Activated CD8-positive, alpha-beta memory T cell treated with anti-CD3 and anti-CD28 coated beads for 36 hours (primary cell): ENCODE measurements at regions not wholly inside any gene's neighbourhood (a gene's known extent, or its start where the extent isn't known, plus 50 kb on each side); places are given as distances from the start of the nearest gene placed in this dataset.
"Not testable (repeated sequence)": the region's sequence is repeated elsewhere in the genome, so short reads cannot be mapped to it uniquely, and the experiment has no call there.

Experiments used
- CTCF ChIA-PET: fragments of 350-600 bp; sonication (Branson Sonifier 250); formaldehyde crosslinking; loops from one replicate; lab custom pipeline; 2021; ENCODE audit warnings: antibody characterized with exemption; lab: Charles Lee
- POLR2A ChIA-PET: fragments of 350-600 bp; sonication (Branson Sonifier 250); formaldehyde crosslinking; loops from one replicate; lab custom pipeline; 2021; ENCODE audit warnings: antibody characterized with exemption; lab: Charles Lee

DNA sequence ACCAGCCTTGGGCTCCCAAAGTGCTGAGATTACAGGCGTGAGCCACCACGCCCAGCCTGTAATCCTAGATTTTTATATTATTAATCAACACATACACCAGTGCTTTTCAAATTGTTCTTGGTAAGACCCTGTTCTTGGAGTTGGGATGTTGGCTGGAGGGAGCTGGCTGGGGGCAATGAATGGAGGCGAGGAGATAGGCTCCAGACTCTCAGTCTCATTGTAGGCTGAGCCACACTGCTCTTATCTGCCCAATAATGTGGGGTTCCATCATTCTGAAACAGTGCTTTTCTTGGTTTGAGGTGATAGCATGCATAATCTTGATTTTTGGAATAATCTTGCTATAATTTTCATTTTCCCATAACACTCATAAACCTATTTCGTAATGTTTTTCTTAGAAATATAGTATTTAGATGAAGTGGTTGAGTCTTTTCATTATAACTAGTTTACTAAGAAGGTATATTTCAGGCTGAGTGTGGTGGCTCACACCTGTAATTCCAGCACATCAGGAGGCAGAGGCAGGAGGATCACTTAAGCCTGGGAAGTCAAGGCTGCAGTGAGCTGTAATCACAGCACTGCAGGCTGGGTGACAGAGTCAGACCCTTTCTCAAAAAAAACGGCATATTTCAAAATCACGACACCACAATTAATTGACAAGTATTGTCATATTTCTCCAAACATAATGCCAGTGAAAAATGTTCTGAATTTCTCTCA, 65.1 kb upstream of the LYZL2 start:
- POLR2A ChIA-PET, result interaction anchor here (1.8 kb wide), 1 partner anchor 12 kb away, joined by 7 read pairs; no protein-coding TSS in a partner anchor

DNA sequence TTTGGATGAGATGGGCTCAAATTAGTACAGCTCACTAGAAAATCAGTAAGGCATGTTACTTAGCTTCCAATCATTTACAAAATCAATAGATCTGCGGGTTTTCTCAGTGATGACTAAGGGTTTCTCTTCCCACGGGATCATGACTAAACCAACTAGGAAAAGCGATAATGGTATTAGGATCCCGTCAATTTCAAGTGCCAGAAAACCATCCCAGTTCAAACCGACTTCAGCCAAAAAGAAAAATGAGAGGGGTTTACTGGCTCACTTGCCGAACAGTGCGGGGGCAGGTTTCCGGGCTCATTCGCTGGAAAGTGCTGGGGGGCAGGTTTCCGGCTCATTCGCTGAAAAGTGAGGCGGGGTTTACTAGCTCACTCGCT, 62.1 kb upstream of the LYZL2 start:
- POLR2A ChIA-PET, result no interaction called here
- CTCF ChIA-PET, result no interaction called here

More for the DNA sequence above, 65.1 kb upstream of the LYZL2 start:
- CTCF ChIA-PET, result interaction anchor here (1.0 to 2.3 kb wide), 4 partner anchors 9 to 25 kb away, joined by 3 to 7 read pairs (median 5); no protein-coding TSS in a partner anchor

DNA sequence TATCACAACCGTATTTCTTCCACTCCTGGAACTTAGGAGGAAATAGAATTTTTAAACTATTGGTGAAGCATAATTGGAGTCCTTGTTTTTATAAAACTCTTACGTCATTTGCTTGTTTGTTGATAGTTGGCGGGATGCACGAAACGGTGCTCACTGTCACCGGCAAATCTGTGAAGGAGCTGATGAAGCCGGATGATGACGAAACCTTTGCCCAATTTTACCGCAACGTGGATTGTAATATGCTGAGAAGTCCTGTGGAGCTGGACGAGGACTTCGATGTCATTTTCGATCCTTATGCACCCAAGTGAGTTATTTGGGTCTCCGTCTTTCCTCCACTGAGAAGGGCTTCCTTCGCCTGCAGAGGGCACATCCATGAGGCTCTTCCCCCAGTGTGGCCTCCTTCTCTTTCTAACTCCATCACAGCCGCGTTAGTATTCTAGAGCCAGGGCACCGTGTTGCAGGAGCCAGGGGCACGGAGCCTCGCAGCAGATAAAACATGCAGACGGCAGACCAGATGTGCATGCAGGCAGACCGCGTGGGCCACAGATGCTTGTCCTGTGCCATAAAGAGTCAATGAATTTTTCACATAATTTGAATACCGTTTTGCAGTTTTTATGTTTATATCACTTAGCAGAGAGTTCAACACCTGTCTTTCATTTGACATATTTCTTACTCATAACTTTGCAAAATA, 61.5 kb upstream of the LYZL2 start:
- CTCF ChIA-PET, POLR2A ChIA-PET: not testable (repeated sequence)

DNA sequence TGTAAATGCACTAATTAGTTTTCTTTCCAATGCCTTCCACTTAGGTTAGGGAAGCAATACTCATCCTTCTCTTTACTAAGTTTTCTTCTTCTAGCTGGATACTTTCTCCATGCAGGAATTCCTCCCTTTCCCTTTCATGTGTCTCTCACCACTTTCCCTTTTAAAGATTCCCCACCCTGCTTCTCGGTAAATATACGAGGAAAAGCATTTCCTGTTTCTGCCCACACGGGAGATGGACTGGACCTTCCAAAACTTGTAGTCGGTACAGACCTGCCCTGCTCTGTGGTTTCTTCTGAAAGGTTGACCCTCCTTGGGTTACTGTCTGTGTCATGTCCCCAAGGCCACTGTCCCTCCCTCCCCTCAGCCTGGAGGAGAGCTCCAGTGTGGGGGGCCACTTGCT, 58.9 kb upstream of the LYZL2 start:
- ChIA-PET POLR2A (no interaction called here), CTCF (interaction anchor here (1.1 to 2.4 kb wide), 8 partner anchors 8 to 49 kb away, joined by 4 to 8 read pairs (median 6); no protein-coding TSS in a partner anchor)

DNA sequence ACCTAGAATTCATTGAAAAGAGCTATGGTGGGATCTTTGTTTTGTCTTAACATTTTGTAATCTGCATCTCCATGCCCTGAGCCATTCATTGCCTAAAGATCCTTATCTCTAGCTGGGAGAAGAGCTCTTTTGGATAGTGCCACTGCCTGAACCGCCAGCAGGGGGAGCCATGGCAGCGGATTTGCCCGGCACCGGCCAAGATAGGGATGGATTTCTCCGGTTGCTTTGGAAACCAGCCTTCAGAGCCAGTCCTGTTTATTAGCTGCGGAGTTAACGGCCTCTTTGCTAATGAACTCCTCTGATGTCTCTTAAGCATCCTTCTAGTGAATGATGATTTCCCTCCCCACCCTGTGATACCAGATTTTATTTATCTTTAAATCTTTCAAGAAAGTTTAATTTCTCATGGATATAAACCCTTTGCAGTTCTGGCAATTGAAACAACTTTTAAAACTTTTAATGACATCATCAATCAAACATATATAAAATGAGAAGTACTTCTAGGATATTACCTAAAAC, 58.2 kb upstream of the LYZL2 start:
- POLR2A ChIA-PET, result interaction anchor here (0.8 to 1.0 kb wide), 2 partner anchors 14 to 1238 kb away, joined by 3 to 4 read pairs; no protein-coding TSS in a partner anchor
- CTCF ChIA-PET, result interaction anchor here (0.7 to 2.4 kb wide), 10 partner anchors 8 to 64 kb away, joined by 3 to 8 read pairs (median 6); no protein-coding TSS in a partner anchor

DNA sequence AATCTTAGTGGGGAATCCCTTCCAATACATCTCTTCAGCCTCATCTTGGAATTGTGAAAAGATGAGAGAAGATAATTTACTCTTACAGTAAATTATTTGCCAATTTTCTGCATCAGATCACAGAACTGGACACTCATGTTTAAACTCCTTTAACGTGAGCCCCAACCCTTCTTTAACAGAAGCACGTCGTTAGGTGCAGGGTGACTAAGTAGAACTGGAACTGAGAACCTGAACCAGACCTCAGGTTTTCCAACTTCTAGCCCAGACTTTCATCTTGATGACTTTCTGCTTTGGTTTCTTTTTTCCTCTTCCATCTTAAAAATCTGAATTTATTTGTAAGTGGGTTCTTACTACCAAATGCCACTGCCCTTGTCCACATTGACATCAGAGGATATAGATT, 57.2 kb upstream of the LYZL2 start:
- ChIA-PET CTCF (interaction anchor here (1.0 to 1.9 kb wide), 5 partner anchors 14 to 65 kb away, joined by 3 to 7 read pairs (median 4); no protein-coding TSS in a partner anchor), POLR2A (interaction anchor here (0.5 to 0.7 kb wide), 2 partner anchors 15 to 31 kb away, joined by 3 to 6 read pairs; no protein-coding TSS in a partner anchor)

DNA sequence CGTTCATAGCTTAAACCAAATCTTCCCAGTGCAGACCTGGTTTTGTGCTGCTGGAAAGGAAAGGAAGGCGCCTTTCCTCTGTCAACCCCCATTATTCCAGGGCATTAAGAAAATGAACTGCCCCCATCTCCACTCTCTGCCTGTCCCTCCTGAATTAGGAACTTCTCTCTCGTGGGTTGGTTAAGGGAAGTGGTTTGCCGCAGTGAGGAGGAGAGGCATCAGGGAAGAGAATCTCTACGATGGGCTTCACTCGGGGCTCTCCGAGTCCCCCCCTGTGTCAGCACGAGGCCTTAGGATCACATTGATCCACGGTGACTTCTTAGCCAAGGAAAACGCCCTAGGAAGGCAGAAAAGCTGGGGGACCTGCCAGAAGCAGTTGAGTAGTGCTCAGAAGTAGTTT, 53.9 kb upstream of the LYZL2 start:
- CTCF ChIA-PET, result no interaction called here

DNA sequence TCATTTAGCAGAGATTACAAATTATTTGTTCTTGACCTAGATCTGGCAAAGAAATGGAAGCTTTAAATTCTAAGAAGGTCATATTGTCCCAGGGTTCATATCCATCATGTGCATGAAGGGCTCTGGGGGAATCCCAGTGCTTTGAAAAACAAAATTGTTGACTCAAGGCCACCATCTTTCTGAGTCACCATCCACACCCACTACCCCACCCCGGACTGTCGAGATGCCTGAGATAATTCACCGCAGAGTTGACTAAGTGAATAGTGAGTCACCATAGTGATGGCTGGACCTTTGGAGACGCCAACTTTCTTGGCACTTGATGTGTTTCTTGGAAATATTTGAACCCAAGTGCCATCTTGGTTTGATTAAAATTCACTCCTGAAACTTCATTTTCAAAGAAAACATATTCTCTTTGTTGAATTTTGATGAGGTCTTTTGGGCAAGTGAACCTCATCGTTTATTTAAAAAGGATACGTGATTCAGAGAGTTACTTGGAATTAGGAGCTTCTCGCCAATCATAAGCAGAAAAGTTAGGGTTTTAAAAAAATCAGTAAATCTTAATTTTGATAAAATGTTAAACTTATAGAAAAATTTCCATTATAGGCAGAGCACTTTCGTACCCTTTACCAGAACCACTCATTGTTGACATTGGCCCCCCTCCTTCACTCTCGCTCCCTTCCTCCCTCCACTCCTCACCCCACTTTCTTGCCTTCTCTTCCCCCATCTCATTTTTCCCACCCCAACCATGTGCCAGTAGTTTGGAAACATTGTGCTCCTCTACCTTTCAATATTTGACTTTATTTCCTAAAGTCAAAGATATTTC, 53.0 kb upstream of the LYZL2 start:
- POLR2A ChIA-PET, result interaction anchor here (0.6 to 1.7 kb wide), 2 partner anchors 13 to 245 kb away, joined by 4 to 7 read pairs; no protein-coding TSS in a partner anchor
- CTCF ChIA-PET, result interaction anchor here (1.1 to 1.2 kb wide), 2 partner anchors 13 to 19 kb away, joined by 4 to 6 read pairs; no protein-coding TSS in a partner anchor

More for the DNA sequence above, 53.9 kb upstream of the LYZL2 start:
- POLR2A ChIA-PET, result no interaction called here

DNA sequence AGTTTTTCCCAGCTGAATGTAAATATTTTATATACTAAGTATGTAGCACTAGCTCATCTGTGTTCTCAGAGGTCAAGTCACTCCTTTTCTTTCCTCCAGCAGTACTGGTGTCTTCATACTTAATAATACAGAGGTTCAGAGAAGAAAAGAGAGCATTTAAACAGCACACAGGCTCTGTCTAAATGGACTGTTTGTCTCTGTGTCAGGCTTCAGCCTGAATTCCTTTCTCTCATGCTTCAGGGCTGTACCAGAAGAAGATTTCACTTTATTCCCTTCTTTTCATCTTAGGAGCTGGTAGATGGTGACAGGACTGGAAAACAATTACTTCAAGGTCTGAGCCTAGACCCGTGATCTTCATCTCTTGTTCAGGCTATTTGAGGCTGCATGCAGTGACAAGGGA, 51.4 kb upstream of the LYZL2 start:
- ChIA-PET POLR2A (interaction anchor here (0.6 kb wide), 1 partner anchor 65 kb away, joined by 3 read pairs; no protein-coding TSS in a partner anchor), CTCF (interaction anchor here (1.4 to 2.0 kb wide), 2 partner anchors 10 to 42 kb away, joined by 3 to 6 read pairs; no protein-coding TSS in a partner anchor)
